NCI-H345 (cell line): ENCODE measurements at regions not wholly inside any gene's neighbourhood (a gene's known extent, or its start where the extent isn't known, plus 50 kb on each side); places are given as distances from the start of the nearest gene placed in this dataset.
"Not testable (repeated sequence)": the region's sequence is repeated elsewhere in the genome, so short reads cannot be mapped to it uniquely, and the experiment has no call there.

Experiments
- DNase-seq: peaks from one replicate; lab custom pipeline; 2025; lab: John Stamatoyannopoulos, UW

- DNase-seq = no peak
These were observed 85.2 kb upstream of the NDUFV2 start for GRCh38 chr18:9017167-9017904.

- DNase-seq = no peak
These were observed 84.6 kb upstream of the NDUFV2 start for GRCh38 chr18:9017905-9018227.

- DNase-seq = no peak
These were observed 83.4 kb upstream of the NDUFV2 start for GRCh38 chr18:9019135-9019534.

GRCh38 chr18:9020221-9020620 is 82.3 kb upstream of the NDUFV2 start:
- no peak for DNase-seq

GRCh38 chr18:9021458-9021857 is 81.0 kb upstream of the NDUFV2 start:
- no peak for DNase-seq

GRCh38 chr18:9022397-9023155 is 79.9 kb upstream of the NDUFV2 start:
- DNase-seq = no peak

- not testable (repeated sequence) for DNase-seq
These were observed 78.4 kb upstream of the NDUFV2 start for GRCh38 chr18:9024031-9024646.

GRCh38 chr18:9025091-9025838 is 77.2 kb upstream of the NDUFV2 start:
- peak; percentile 62 for DNase-seq

- no peak for DNase-seq
These were observed 73.4 kb upstream of the NDUFV2 start for GRCh38 chr18:9029131-9029530.

GRCh38 chr18:9032519-9032918 is 70.0 kb upstream of the NDUFV2 start:
- no peak for DNase-seq

GRCh38 chr18:9038277-9038871 is 64.1 kb upstream of the NDUFV2 start:
- no peak for DNase-seq

GRCh38 chr18:9039441-9040071 is 62.9 kb upstream of the NDUFV2 start:
- DNase-seq = no peak

GRCh38 chr18:9042766-9043481 is 59.6 kb upstream of the NDUFV2 start:
- no peak for DNase-seq

GRCh38 chr18:9043581-9043980 is 58.9 kb upstream of the NDUFV2 start:
- no peak for DNase-seq

GRCh38 chr18:9047715-9048114 is 54.8 kb upstream of the NDUFV2 start:
- DNase-seq = no peak

- DNase-seq = no peak
These were observed 54.3 kb upstream of the NDUFV2 start for GRCh38 chr18:9048236-9048635.

GRCh38 chr18:9048808-9049494 is 53.5 kb upstream of the NDUFV2 start:
- no peak for DNase-seq

GRCh38 chr18:9049495-9049809 is 53.0 kb upstream of the NDUFV2 start:
- DNase-seq = no peak

- DNase-seq = not testable (repeated sequence)
These were observed 51.7 kb upstream of the NDUFV2 start for GRCh38 chr18:9050628-9051284.
